ENCODE measurements at regions not wholly inside any gene's neighbourhood (a gene's known extent, or its start where the extent isn't known, plus 50 kb on each side); places are given as distances from the start of the nearest gene placed in this dataset.

GRCh38 chr5:82447913-82448312, 169.8 kb upstream of the RPS23 start:
- TF ChIP-seq CTCF (IDR thresholded peaks at IDR 0.05; ENCODE audit: control extremely low read depth in 1 of 3, insufficient read depth in 1 of 3, low read depth in 1 of 3, low read length in 3 of 3): no peak
- no peak for TF ChIP-seq SIX5 (IDR thresholded peaks at IDR 0.05; ENCODE audit: low read depth, low read length)
- TF ChIP-seq POLR2A (IDR thresholded peaks at IDR 0.05; ENCODE audit: control extremely low read depth in 1 of 2, low read depth in 2 of 2, low read length in 2 of 2): no peak
- no peak for TF ChIP-seq MAX (IDR thresholded peaks at IDR 0.05)
- TF ChIP-seq USF2 (IDR thresholded peaks at IDR 0.05; ENCODE audit: low read length): no peak

Measured in H1 (cell line).